GM21381 (cell line): ENCODE measurements at regions not wholly inside any gene's neighbourhood (a gene's known extent, or its start where the extent isn't known, plus 50 kb on each side); places are given as distances from the start of the nearest gene placed in this dataset.
A peak's percentile ranks its signal among the peaks of the same experiment; 100 is the strongest.

Experiments
- ATAC-seq: cut with Tn5 transposase; IDR thresholded peaks from one replicate; pipeline ENCODE4 v1.9.1; 2021; ENCODE audit warnings: mild to moderate bottlenecking, moderate library complexity; ENCODE audit not compliant: unreplicated experiment

DNA sequence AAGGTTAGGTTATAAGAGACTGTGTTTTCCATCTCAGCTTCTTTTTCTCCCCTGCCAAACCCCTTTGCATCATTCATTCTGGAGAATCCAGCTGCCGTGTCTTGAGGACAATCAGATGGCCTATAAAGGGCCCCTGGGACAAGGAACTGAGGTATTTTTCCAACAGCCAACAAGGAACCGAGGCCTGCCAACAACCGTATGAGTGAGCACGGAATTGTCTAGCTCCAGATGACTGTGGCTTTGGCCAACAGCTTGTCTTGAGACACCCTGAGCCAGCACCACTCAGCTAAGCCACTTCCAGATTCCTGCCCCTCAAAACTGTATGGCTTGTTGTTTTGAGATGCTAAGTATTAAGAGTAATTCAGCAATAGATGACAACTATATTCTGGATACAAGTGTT is 433.7 kb upstream of the HSF2 start:
- ATAC-seq = no peak

DNA sequence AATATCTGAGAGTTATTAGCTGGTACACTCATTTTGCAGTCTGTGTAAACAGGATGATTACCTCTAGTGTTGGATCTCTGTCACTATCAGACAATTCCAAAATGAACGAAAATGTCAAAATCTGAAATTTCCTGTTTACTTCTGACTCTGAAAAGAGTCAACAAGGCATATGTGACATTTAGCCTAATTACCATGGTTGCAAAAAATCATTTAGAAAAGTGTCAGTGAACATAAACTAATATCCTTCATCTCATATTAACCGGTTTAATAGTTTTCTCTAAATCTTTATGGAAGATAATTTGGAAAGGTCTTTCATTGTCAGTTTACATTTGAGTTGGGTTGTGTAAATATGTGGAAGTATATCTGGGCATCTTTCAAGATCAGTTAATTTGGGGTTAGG is 431.8 kb upstream of the HSF2 start:
- ATAC-seq = no peak

DNA sequence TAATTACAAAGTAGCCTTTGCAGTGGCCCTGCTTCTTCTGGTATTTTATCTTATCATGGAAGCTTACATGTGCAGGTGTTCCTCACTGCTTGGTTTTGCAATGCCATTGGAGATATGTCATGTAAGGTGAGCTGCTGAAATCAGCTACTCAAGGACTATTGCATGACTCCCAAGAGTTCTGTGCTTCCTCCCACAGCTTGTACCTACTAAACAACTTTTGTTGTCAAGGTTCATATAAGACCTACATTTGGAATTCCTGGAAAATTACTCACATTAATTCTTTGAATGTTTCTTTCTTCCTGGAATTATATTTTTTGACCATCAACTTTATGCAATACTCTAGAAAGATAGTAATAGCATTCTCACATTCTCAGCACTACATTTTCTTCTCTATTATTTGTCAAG is 427.5 kb upstream of the HSF2 start:
- ATAC-seq = no peak

DNA sequence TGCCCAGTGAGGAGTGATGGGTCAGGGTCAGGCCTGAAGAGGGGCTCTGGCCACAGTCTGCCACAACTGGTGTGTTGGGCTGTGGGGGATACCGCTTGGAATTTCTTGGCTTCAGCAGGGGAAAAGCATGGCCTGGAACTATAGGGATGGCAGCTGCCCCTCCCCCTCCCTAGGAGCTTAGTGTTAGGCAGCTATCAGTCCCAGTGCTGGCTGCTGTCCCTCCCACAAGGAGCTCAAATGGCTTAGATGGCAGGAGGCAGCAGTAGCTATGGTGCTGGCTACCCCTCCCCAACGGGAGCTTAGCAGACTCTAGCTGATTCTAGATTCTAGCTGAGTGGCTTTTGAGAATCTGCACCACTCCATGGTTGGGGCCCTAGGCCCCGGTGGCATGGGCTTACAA is 414.5 kb upstream of the HSF2 start:
- ATAC-seq = no peak

DNA sequence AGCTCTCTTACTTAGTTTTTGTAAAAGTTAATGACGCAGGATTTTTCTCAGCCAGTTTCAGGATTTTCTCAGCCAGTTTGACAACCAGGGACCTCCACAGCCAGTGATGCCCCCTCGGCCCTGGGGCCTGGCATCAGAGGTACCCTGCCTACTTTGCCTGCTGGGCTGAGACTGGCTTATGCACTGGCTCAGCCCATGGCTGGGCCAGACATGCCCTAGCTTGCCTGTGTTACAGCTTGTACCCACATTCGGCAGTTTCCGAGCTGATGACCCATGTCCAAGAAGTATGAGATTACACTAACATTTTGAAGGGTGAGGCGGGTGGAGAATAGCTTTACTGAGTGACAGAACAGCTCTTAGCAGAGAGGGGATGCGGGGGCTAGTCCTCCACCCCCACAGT is 406.1 kb upstream of the HSF2 start:
- no peak for ATAC-seq

DNA sequence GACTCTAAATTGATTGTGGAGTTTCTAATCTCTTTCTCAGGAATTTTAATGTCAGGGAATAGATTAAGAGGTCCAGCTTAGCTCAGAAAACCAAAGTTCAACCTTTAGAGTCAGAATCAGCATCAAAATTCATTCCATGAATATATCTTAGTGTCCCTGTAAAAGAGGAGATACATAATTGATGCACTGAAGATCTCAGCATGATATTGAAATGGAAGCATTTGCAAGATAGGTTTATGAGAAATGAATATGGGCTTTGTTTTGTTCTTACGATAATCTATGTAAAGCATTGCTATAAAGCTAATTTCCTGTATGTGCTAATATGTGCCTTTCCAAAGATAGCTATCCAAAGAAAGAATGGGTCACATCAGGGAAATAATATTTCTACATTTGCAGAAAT is 404.5 kb upstream of the HSF2 start:
- ATAC-seq = no peak

DNA sequence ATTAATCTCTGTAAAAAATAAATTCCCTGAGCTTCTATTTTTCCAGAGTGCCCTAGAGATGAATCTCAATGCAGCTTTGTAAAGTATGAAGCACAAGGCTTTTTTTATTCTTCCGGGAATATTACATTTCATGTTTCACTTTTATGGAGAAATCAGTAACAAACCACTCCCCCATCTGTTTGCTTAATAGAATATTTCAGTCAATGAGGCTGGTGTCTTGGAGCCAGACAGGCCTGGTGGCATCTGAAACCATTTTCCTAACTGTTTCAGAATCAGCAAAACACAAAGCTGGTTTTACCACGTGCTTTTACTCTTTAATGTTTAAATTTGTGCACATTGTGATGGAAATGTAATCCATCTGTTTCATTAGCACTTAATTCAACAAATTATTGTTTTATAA is 400.8 kb upstream of the HSF2 start:
- no peak for ATAC-seq

DNA sequence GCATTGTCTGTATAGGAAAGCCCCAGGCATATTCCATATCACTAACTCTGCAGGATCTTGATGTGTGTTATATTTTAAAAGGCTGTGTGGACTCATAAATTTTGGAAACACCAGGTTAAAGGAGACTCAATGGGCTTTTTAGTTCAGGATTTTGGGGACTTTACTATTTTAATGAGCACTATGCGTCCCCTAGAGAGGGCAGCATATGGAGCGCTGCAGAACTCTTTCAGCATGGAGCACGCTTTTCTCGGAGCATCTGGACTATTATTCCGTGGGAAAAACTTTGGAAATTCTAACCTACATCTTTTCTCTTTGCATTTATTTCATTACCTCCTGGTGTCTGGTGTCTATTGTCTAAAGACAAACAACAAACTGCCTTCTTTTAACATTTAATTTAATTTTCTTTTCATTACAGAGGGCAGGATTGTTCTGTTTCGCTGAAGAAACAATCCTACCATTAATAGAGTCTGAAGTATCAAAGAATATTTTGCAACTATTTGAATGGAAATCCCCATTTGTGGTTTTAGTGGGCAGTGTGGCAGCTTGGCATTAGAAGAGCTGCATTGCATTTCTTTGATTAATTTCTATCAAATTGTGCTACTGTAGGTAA is 399.9 kb upstream of the HSF2 start:
- ATAC-seq = no peak

DNA sequence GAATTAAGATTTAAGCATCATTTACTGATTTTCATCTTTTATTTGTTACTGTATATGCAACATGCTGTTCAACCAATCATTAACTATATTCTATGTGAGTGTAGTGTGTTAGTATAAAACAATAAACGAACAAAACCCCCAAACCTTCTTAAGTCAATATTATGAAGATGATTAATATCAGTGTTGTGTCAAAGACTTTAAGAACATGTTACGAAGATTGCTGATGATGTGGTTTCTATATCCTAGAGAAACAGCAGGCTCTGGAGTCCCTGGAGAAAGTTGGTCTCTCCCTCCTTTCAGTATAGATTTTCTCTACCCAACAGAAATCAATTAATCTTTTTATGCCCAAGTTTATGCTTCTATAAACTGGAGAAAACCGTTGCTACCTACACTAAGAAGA is 393.8 kb upstream of the HSF2 start:
- ATAC-seq = no peak

DNA sequence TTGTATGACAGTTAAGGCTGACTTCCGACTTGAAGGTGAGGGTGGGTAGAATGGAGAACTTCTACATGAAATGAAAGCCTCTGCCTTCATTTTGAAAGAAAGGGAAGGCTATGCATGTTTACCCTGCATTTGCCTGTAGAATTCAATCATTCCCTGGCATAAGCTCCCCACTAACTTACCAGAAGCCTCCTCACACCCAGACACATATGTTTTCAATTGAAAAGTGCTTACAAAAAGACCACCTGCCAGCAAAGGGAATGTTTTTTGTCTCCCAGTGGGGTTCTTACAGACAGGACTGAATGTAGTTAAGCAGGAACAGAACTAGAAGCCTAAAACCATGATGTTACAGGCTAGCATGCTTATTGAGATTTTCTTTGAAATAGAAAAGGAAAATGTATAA is 392.1 kb upstream of the HSF2 start:
- ATAC-seq = no peak

DNA sequence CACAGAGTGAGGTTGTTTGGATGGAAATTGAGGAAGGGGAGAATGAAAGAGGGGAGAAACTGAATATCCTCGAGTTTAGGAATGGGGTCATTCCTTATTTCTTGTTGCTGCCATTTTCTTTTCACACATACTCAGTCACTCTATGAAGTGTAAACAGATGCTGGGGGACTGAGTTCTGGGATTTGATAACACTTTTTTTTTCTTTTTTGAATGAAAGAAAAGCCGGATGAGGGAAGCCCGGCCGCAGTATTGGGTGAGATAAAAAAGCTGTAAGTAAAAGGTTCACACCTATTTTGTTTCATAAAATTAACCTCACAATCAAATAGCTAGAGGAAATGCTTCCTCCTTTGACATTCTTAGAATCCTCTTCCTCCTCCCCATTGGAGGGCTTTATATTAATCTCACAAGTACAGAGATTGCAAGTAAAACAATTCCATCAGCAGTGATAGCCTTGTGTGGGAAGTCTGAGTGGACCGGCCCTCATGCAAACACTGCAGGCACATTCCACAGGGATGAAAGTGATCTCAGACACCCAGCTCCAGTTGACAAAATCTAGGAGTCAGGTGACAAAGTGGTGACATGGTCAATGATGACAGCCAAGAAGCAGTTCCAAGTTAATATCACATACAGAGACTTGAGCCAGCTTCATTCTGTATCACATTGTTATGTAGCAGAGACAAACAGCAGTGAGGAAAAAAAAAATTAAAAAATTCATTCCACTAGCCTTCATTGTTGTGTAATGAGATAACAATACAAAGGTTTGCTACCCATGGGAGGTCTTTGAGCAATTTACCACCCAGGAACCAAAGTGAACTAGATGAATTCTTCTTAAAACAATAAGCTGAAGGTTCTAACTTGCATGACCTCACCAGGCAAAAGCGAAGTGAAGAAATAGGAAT is 391.1 kb upstream of the HSF2 start:
- ATAC-seq = no peak

DNA sequence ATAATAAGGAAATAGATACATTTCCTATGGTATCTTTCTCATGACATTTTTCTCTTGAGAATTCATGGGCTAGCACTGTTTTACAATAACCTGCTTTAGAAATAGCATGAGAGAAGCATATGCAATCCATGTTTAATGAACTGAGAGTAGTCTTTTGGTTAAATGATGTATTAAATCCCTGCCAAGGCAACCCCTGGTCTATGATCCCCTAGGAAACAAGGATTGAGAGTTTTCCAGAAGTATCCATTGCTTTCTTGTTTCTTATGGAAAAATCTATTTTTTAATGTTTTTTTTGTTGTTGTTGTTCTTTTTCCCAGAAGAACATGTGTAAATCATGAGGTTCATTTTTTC is 390.5 kb upstream of the HSF2 start:
- no peak for ATAC-seq

DNA sequence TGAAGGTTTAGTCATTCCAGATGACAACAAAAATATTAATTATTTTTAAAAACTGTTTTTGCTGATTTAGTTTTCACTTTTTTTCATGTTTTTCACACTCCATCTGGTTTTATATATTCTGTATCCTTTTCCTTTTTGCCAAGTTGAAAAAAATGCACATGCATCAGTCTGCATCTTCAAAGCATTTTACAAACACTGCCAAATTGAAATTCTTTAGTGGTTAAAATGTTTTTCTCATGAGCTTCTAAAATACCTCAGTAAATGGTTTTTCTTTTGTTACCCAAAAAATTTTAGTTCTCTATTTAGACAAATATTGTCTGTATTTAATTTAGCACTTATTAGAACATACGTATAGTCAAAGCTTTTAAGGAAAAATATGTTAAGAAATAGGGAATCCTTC is 386.9 kb upstream of the HSF2 start:
- ATAC-seq = no peak

DNA sequence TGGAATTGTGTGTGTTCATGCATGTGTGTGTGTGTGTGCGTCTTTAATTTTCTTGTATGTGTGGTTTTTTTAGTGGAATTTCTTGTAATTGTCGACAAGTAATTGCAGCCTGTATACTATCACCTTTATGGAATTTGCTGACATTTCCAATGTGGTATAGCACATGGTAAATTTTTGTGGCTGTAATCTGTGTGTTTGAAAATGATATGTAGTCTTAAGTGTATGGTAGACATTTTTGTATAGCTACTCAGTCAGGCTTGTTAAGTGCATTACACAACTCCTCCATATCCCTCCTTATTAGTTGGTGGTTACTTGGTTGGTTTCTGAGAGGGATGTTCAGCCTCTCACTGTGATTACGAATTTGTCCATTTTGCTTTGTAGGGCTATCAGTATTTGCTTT is 384.5 kb upstream of the HSF2 start:
- ATAC-seq = no peak

DNA sequence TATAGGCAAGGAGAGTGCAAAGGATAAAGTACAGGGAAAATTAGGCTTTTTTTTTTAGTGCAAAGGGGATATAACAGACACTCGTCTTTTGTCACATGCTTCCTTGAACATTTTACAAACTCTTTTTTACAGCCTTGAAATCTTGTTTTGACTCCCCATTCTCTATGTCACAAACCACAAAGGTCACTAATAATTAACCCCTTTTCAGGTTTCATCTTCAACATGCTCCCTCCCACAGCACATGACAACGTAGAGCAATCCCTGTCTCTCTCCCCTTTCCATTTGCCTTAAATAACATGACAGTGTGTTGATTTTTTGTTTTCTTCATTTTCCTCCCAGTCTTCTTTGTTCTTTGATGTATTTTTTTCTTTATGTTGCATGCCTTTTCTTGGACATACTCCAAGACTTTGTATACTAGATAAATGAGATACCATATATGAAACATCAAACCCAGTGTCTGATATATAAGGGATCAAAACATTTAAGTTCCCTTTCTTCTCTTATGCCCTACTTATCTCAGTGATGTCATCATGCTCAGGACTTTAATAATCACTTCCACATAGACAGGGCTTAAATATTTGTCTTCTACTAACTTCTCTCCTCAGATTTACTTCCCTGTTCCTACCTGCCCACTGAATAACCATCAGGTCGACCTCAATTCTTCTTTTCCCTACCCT is 378.7 kb upstream of the HSF2 start:
- peak; percentile 95 for ATAC-seq

DNA sequence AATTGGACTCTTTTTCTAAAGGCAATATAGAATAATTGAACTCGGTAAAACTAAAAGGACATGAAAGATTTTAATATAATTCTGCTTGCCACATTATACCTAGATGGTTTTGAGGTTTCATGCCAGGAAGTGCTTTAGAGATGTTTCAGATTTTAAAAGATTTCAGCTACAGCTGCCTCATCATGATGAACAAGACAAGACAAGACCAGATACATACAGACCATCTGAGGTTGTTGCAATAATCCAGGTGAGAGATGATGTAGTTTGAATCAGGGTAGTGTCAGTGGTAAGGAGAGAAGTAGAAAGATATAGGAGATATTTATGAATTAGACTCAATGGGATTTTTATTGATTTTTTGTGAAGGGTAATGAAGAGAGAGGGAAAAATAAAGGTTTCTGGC is 374.3 kb upstream of the HSF2 start:
- no peak for ATAC-seq

DNA sequence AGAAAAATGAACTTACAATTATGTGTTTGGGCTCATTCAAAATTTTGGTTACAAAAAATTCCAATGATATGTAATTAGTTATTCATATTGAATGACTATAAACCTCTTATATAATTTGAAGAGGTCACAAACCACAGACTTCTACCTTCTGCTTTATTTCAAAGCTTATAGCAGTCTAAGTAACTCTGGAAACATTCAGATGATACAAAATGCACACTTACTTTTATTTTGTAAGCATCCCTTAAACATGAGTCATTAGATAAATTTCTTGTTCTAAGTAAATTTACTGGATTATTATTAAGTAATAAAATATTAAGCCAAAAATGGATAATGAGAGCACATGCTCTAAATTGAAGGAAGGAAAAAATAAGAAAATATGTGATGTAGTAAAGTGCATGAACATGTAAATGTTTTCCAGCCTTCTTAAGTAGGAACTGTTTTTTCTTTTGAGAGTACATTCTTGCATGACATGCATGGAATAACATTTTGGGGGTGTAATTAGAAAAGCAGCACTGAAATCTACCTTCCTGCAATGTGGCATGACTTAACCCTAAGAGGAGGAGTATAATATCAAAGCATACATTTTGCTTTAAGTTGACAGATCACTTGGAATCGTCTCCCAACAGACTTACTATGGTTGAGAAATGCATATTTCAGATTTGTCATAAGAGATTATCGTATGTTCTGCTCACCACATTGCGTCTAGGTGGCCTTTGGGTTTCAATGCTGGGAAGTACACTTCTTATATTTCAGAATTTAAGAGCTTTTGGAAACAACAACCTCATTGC is 372.7 kb upstream of the HSF2 start:
- ATAC-seq = no peak

DNA sequence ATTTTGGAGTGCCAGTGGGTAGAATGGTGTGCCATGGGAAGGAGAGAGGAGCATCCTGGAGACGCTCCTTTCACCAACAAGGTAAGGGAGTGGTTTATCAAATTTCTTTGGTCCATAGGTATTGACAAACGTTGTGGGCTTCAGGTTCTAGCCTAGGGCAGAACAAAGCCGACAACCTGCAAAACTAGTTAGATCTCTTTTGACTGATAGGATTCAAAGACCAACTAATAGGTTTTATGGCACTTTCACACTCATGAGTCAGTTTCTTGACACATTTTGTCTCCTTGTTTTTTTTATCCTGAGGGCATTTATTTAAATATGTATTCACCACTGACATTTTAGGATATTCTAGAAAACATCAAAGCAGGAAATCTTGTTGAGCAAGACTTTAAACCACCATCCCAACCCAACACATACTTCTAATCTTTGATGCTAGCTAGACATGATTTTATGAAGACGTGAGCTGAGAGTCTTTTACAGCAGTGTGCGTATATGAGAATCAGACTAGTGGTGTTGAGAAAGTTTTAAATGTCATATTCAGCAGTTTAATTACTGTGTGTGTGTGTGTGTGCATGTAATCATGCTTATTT is 370.4 kb upstream of the HSF2 start:
- no peak for ATAC-seq

DNA sequence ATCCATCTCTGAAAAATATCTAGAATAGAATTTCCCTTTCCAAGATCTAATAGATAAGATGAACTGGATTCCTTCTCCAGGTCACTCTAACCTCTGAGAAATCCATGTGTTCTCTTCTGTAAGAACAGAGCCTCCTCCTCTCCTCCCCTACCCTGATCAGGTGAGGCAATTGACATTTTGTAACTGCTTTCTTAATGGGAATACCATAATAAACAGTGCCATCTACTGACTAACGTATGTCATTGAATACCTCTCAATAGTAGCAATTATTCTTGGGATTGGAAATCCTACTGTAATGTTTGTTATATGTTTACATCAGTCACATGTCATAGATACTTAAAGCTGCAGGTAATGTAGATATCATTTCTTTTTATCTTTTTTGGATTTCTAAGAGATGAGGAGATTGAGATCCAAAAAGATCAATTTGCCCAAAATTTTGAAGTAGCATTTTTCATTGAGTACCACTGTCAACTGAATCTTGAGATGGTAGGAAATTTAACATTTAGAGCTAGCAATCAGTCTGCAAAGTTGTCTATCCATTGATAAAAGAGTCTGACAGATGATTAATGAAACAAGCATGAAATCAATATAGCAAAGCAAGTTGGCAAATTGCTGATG is 365.8 kb upstream of the HSF2 start:
- ATAC-seq = peak; percentile 93

DNA sequence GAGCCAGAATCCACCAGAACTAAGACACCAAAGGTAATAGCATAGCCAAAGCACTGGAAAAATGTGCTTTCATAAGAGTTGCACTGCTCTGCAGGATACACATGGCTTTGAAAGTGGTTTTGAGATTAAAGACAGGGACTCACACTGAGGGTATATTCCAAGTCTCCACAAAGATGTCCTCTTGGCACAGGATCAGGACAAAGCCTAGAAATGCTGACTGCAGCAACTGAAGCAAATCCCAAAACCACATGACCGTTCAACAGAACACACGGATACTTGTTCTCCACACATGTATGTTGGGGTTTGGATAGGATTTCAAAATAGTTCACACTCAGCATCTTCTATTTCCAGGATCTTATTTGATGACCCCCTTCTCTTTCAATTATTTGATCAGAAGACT is 364.3 kb upstream of the HSF2 start:
- ATAC-seq = no peak

DNA sequence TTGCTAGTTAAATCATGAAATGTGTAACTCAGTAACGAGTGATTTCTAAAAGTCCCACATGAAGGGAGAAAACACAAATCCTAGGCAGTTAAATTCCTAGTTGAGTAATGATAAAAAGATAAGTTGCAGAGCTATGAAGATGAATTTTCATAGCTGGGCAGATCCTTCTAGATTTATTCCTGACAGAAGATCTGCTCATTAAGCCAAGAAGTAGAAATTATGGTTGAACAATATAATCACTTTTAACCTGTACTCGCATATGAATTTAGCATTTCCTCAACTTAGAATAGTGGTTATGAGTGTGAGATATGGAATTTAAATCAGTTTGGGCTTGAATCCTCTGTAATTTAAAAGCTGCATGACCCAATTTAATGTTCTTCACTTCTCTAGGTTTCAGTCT is 359.2 kb upstream of the HSF2 start:
- no peak for ATAC-seq
